ENCODE measurements at regions not wholly inside any gene's neighbourhood (a gene's known extent, or its start where the extent isn't known, plus 50 kb on each side); places are given as distances from the start of the nearest gene placed in this dataset.

- H3K9ac ChIP-seq (ENCODE audit: low read depth, low read length), result no peak overlapping the region
- no peaks in the 10 kb centered on the region for H3K36me3 ChIP-seq (ENCODE audit: insufficient read depth, low read length)
- H3K4me1 ChIP-seq (ENCODE audit: insufficient read depth, low read length), result peaks cover 6% of the 10 kb centered on the region; the same call in 1 of the 2 replicates
- no peaks in the 10 kb centered on the region for H3K9me3 ChIP-seq (ENCODE audit: insufficient read depth, low read length, severe bottlenecking)
- DNase-seq (no peak), ATAC-seq (ENCODE audit: insufficient read depth, low read depth) (no peak)
- H3K4me2 ChIP-seq (ENCODE audit: insufficient read depth, low read length), result no peak overlapping the region
- H4K20me1 ChIP-seq (ENCODE audit: insufficient read depth, low read length), result no peaks in the 10 kb centered on the region
- no peak overlapping the region for H2AFZ ChIP-seq (ENCODE audit: low read depth, low read length)
- no peak overlapping the region for H3K4me3 ChIP-seq (ENCODE audit: low read depth in 1 of 2, low read length in 2 of 2)
- no peaks in the 10 kb centered on the region for H3K79me2 ChIP-seq (ENCODE audit: insufficient read depth, low read length)
- H3K27me3 ChIP-seq (ENCODE audit: insufficient read depth, low read length, poor library complexity), result no peaks in the 10 kb centered on the region
- no peak overlapping the region for H3K27ac ChIP-seq (ENCODE audit: low read length)
- TF ChIP-seq CTCF (IDR thresholded peaks at IDR 0.05; ENCODE audit: borderline replicate concordance, extremely low read depth, low read length, poor library complexity, severe bottlenecking), result no peak
- no peak for TF ChIP-seq EZH2 (IDR thresholded peaks at IDR 0.05; ENCODE audit: borderline replicate concordance, low read depth, low read length, severe bottlenecking)
Measured at GRCh38 chr2:186345745-186346144, 140.3 kb upstream of the ZC3H15 start.

GRCh38 chr2:186346216-186346615, 139.8 kb upstream of the ZC3H15 start:
- H3K4me2 ChIP-seq (ENCODE audit: insufficient read depth, low read length), result no peak overlapping the region
- H3K4me3 ChIP-seq (ENCODE audit: low read depth in 1 of 2, low read length in 2 of 2), result no peak overlapping the region
- ATAC-seq (ENCODE audit: insufficient read depth, low read depth) (no peak), DNase-seq (no peak)
- no peaks in the 10 kb centered on the region for H4K20me1 ChIP-seq (ENCODE audit: insufficient read depth, low read length)
- TF ChIP-seq CTCF (IDR thresholded peaks at IDR 0.05; ENCODE audit: borderline replicate concordance, extremely low read depth, low read length, poor library complexity, severe bottlenecking) (no peak), EZH2 (IDR thresholded peaks at IDR 0.05; ENCODE audit: borderline replicate concordance, low read depth, low read length, severe bottlenecking) (no peak)
- no peak overlapping the region for H2AFZ ChIP-seq (ENCODE audit: low read depth, low read length)
- H3K27me3 ChIP-seq (ENCODE audit: insufficient read depth, low read length, poor library complexity), result no peaks in the 10 kb centered on the region
- peaks cover 6% of the 10 kb centered on the region; the same call in 1 of the 2 replicates for H3K4me1 ChIP-seq (ENCODE audit: insufficient read depth, low read length)
- no peaks in the 10 kb centered on the region for H3K9me3 ChIP-seq (ENCODE audit: insufficient read depth, low read length, severe bottlenecking)
- H3K9ac ChIP-seq (ENCODE audit: low read depth, low read length), result no peak overlapping the region
- H3K36me3 ChIP-seq (ENCODE audit: insufficient read depth, low read length), result no peaks in the 10 kb centered on the region
- H3K27ac ChIP-seq (ENCODE audit: low read length), result no peak overlapping the region
- no peaks in the 10 kb centered on the region for H3K79me2 ChIP-seq (ENCODE audit: insufficient read depth, low read length)

GRCh38 chr2:186347472-186347871, 138.6 kb upstream of the ZC3H15 start:
- DNase-seq (no peak), ATAC-seq (ENCODE audit: insufficient read depth, low read depth) (no peak)
- Histone ChIP-seq H3K9ac (ENCODE audit: low read depth, low read length) (no peak overlapping the region), H3K4me3 (ENCODE audit: low read depth in 1 of 2, low read length in 2 of 2) (no peak overlapping the region), H3K27me3 (ENCODE audit: insufficient read depth, low read length, poor library complexity) (no peaks in the 10 kb centered on the region), H3K79me2 (ENCODE audit: insufficient read depth, low read length) (no peaks in the 10 kb centered on the region), H3K27ac (ENCODE audit: low read length) (no peak overlapping the region), H3K36me3 (ENCODE audit: insufficient read depth, low read length) (no peaks in the 10 kb centered on the region), H2AFZ (ENCODE audit: low read depth, low read length) (no peak overlapping the region), H3K4me2 (ENCODE audit: insufficient read depth, low read length) (no peak overlapping the region), H4K20me1 (ENCODE audit: insufficient read depth, low read length) (no peaks in the 10 kb centered on the region), H3K9me3 (ENCODE audit: insufficient read depth, low read length, severe bottlenecking) (no peaks in the 10 kb centered on the region), H3K4me1 (ENCODE audit: insufficient read depth, low read length) (peaks cover 6% of the 10 kb centered on the region; the same call in 1 of the 2 replicates)
- TF ChIP-seq CTCF (IDR thresholded peaks at IDR 0.05; ENCODE audit: borderline replicate concordance, extremely low read depth, low read length, poor library complexity, severe bottlenecking) (no peak), EZH2 (IDR thresholded peaks at IDR 0.05; ENCODE audit: borderline replicate concordance, low read depth, low read length, severe bottlenecking) (no peak)

- Histone ChIP-seq H3K36me3 (ENCODE audit: insufficient read depth, low read length) (no peaks in the 10 kb centered on the region), H3K4me3 (ENCODE audit: low read depth in 1 of 2, low read length in 2 of 2) (no peak overlapping the region), H3K27me3 (ENCODE audit: insufficient read depth, low read length, poor library complexity) (no peaks in the 10 kb centered on the region), H3K9ac (ENCODE audit: low read depth, low read length) (no peak overlapping the region), H3K9me3 (ENCODE audit: insufficient read depth, low read length, severe bottlenecking) (peaks cover 2% of the 10 kb centered on the region), H3K79me2 (ENCODE audit: insufficient read depth, low read length) (no peaks in the 10 kb centered on the region), H4K20me1 (ENCODE audit: insufficient read depth, low read length) (no peaks in the 10 kb centered on the region), H2AFZ (ENCODE audit: low read depth, low read length) (no peak overlapping the region), H3K4me2 (ENCODE audit: insufficient read depth, low read length) (no peak overlapping the region), H3K27ac (ENCODE audit: low read length) (no peak overlapping the region), H3K4me1 (ENCODE audit: insufficient read depth, low read length) (peaks cover 6% of the 10 kb centered on the region; the same call in 1 of the 2 replicates)
- ATAC-seq (ENCODE audit: insufficient read depth, low read depth) (no peak), DNase-seq (no peak)
- TF ChIP-seq EZH2 (IDR thresholded peaks at IDR 0.05; ENCODE audit: borderline replicate concordance, low read depth, low read length, severe bottlenecking), result no peak
- no peak for TF ChIP-seq CTCF (IDR thresholded peaks at IDR 0.05; ENCODE audit: borderline replicate concordance, extremely low read depth, low read length, poor library complexity, severe bottlenecking)
Measured at GRCh38 chr2:186348200-186348599, 137.9 kb upstream of the ZC3H15 start.

Data from DND-41 (cell line).